ENCODE measurements at regions not wholly inside any gene's neighbourhood (a gene's known extent, or its start where the extent isn't known, plus 50 kb on each side); places are given as distances from the start of the nearest gene placed in this dataset.

- Histone ChIP-seq H3K4me2 (ENCODE audit: control insufficient read depth, insufficient read depth) (peak overlapping the region; percentile 42; the same call in 1 of the 2 replicates), H3K79me2 (ENCODE audit: control insufficient read depth, insufficient read depth, low read length) (no peaks in the 10 kb centered on the region), H4K20me1 (ENCODE audit: control insufficient read depth, insufficient read depth) (no peaks in the 10 kb centered on the region), H3K27me3 (replicated peaks in 1 of 2; ENCODE audit: control insufficient read depth in 2 of 2, insufficient read depth in 2 of 2, low read length in 1 of 2) (peaks cover 0 to 4% of the 10 kb centered on the region in 2 experiments; a peak in 2 of 4 replicates), H3K27ac (ENCODE audit: control insufficient read depth, insufficient read depth) (no peak overlapping the region), H2AFZ (ENCODE audit: control insufficient read depth, low read depth, low read length) (peak overlapping the region; percentile 55; the same call in 1 of the 2 replicates), H3K36me3 (ENCODE audit: control insufficient read depth in 2 of 2, insufficient read depth in 2 of 2, low read length in 1 of 2) (no peaks in the 10 kb centered on the region), H3K9ac (ENCODE audit: control insufficient read depth, insufficient read depth, low read length) (no peak overlapping the region), H3K4me1 (ENCODE audit: control insufficient read depth, insufficient read depth, low read length) (no peaks in the 10 kb centered on the region), H3K4me3 (no peak overlapping the region), H3K9me3 (replicated peaks; ENCODE audit: control insufficient read depth, insufficient read depth, low read length) (no peaks in the 10 kb centered on the region)
- TF ChIP-seq ZNF622 (IDR thresholded peaks at IDR 0.05), result no peak
- no peak for TF ChIP-seq SMC3 (IDR thresholded peaks at IDR 0.05; ENCODE audit: borderline replicate concordance, low read length)
- no peak for TF ChIP-seq TCF12 (IDR thresholded peaks at IDR 0.05; ENCODE audit: low read depth, low read length)
- no peak for TF ChIP-seq RUNX3 (IDR thresholded peaks at IDR 0.05; ENCODE audit: low read length)
- no peak for TF ChIP-seq PRDM15 (CRISPR knock-in tag; IDR thresholded peaks at IDR 0.05)
- no peak for TF ChIP-seq CREB1 (IDR thresholded peaks at IDR 0.05; ENCODE audit: low read depth)
- no peak for TF ChIP-seq POLR2AphosphoS2 (IDR thresholded peaks at IDR 0.05; ENCODE audit: low read depth, low read length)
- no peak for TF ChIP-seq BCLAF1 (IDR thresholded peaks at IDR 0.05)
- TF ChIP-seq MTA2 (IDR thresholded peaks at IDR 0.05; ENCODE audit: low read depth), result no peak
- TF ChIP-seq CBX3 (IDR thresholded peaks at IDR 0.05; ENCODE audit: borderline replicate concordance, low read depth), result no peak
- WGBS (ENCODE audit: insufficient coverage, insufficient replicate concordance, low lambda C conversion rate, missing lambda C conversion rate), result 58% methylated on average over 18 of the region's 18 CpGs
- in situ Hi-C loops (cut with MboI) (loop anchor here (5.0 kb wide), 1 partner anchor 503 kb away; no protein-coding TSS in a partner anchor), intact Hi-C loops (cut with micrococcal nuclease; ENCODE audit: unreplicated experiment) (loop anchor here (10.0 kb wide), 2 partner anchors 190 to 210 kb away; no protein-coding TSS in a partner anchor)
- ATAC-seq, result no peak
- POLR2A ChIA-PET, result no interaction called here
- CTCF ChIA-PET, result interaction anchor here (0.8 kb wide), 1 partner anchor 587 kb away, joined by 3 read pairs; no protein-coding TSS in a partner anchor
- no TSS peak for BruUV-seq (replicated peaks)
- SMC1A ChIA-PET (ENCODE audit: uncharacterized antibody, unreplicated experiment), result interaction anchor here (1.1 to 1.6 kb wide), 2 partner anchors 500 to 507 kb away, joined by 3 to 7 read pairs; no protein-coding TSS in a partner anchor
- no peak for DNase-seq (ENCODE audit: low read depth, low spot score)
- FAIRE-seq, result no peak
- RAD21 ChIA-PET (ENCODE audit: unreplicated experiment), result no interaction called here
Measured at GRCh38 chr16:87064731-87065445, 252.3 kb downstream of the C16orf95 start.
